T-cell (primary cell): ENCODE measurements at regions not wholly inside any gene's neighbourhood (a gene's known extent, or its start where the extent isn't known, plus 50 kb on each side); places are given as distances from the start of the nearest gene placed in this dataset.

Source experiments
- ATAC-seq, 4 experiments: fragments of 200-7000 bp in 3 of 4; fragments of 150-1000 bp in 1 of 4; cut with Tn5 transposase; replicated peaks in 1 of 4; 1 replicate in 3 of 4; 2 replicates in 1 of 4; pipeline ENCODE4 v1.10.0; 2021; ENCODE audit warnings: moderate library complexity in 3 of 4, mild to moderate bottlenecking in 2 of 4, moderate number of reproducible peaks in 1 of 4
- CTCF ChIA-PET, 2 donors: fragments of 300-600 bp; sonication (Branson Sonifier 250); formaldehyde crosslinking; loops; one replicate each; lab custom pipeline; 2022; ENCODE audit warnings: antibody characterized with exemption in 2 of 2; lab: Charles Lee
- POLR2A ChIA-PET, 2 donors: fragments of 300-600 bp; sonication (Branson Sonifier 250); formaldehyde crosslinking; loops; one replicate each; lab custom pipeline; 2022; ENCODE audit warnings: antibody characterized with exemption in 2 of 2; lab: Charles Lee
- DNase-seq, 35 experiments: peaks; one replicate each; pipeline versions ENCODE4 v3.0.0 to v3.0.0-alpha.2; 2013 to 2023
- H3K27ac ChIP-seq: one replicate; pipeline ENCODE4 v1.5.1; 2013; ENCODE audit warnings: low read length
- H3K27me3 ChIP-seq, 2 experiments: replicated peaks in 1 of 2; 1 replicate in 1 of 2; 2 replicates in 1 of 2; pipeline versions ENCODE4 v1.6.1 to v1.7.0; 2013; ENCODE audit warnings: low read length in 1 of 2, mixed read lengths in 1 of 2; ENCODE audit not compliant: control insufficient read depth in 2 of 2, insufficient read depth in 2 of 2; ENCODE audit errors: extremely low read depth in 1 of 2
- H3K36me3 ChIP-seq, 2 donors: 1 replicate in 1 of 2; 2 replicates in 1 of 2; pipeline versions ENCODE4 v1.6.1 to v1.7.0; 2013; ENCODE audit warnings: low read length in 1 of 2; ENCODE audit not compliant: control insufficient read depth in 2 of 2, insufficient read depth in 1 of 2; ENCODE audit errors: extremely low read depth in 1 of 2
- H3K4me1 ChIP-seq, 2 experiments: 1 replicate in 1 of 2; 2 replicates in 1 of 2; pipeline versions ENCODE4 v1.6.1 to v1.7.0; 2013; ENCODE audit warnings: low read length in 2 of 2, mixed read lengths in 1 of 2; ENCODE audit not compliant: insufficient read depth in 2 of 2, control insufficient read depth in 1 of 2; ENCODE audit errors: extremely low read depth in 1 of 2
- H3K4me3 ChIP-seq, 2 donors: 1 replicate in 1 of 2; 2 replicates in 1 of 2; pipeline versions ENCODE4 v1.5.1 to v1.7.0; 2013; ENCODE audit warnings: mild to moderate bottlenecking in 2 of 2, low read length in 1 of 2, moderate library complexity in 1 of 2; ENCODE audit not compliant: control insufficient read depth in 1 of 2; ENCODE audit errors: extremely low read depth in 1 of 2
- H3K9me3 ChIP-seq: 2 replicates; pipeline ENCODE4 v1.7.0; 2013
- H3K27ac Mint-ChIP-seq, 2 donors: one replicate each; pipeline ENCODE4 v1.8.0; 2020 to 2021; ENCODE audit warnings: mild to moderate bottlenecking in 2 of 2, mixed read lengths in 2 of 2
- H3K27me3 Mint-ChIP-seq, 2 donors: one replicate each; pipeline ENCODE4 v1.8.0; 2021 to 2022; ENCODE audit warnings: mixed read lengths in 2 of 2
- H3K36me3 Mint-ChIP-seq: one replicate; pipeline ENCODE4 v1.8.0; 2021; ENCODE audit warnings: mixed read lengths
- H3K4me1 Mint-ChIP-seq, 3 donors: one replicate each; pipeline ENCODE4 v1.8.0; 2020 to 2022; ENCODE audit warnings: mixed read lengths in 3 of 3, mild to moderate bottlenecking in 1 of 3
- H3K4me3 Mint-ChIP-seq, 3 donors: one replicate each; pipeline ENCODE4 v1.8.0; 2020 to 2022; ENCODE audit warnings: mild to moderate bottlenecking in 3 of 3, mixed read lengths in 3 of 3, moderate library complexity in 3 of 3
- H3K9me3 Mint-ChIP-seq, 3 donors: one replicate each; pipeline ENCODE4 v1.8.0; 2020 to 2022; ENCODE audit warnings: mixed read lengths in 3 of 3
- WGBS: methylation state at CpG from one replicate; pipeline ENCODE4 v1.1.5; 2013; ENCODE audit warnings: missing lambda C conversion rate; ENCODE audit not compliant: insufficient coverage; 5-methylcytosine and 5-hydroxymethylcytosine counted together

GRCh38 chr10:109264004-109264403 is 659.3 kb downstream of the XPNPEP1 start:
- H3K36me3 ChIP-seq = no peaks in the 10 kb centered on the region
- Mint-ChIP-seq H3K4me1 (no peaks in the 10 kb centered on the region), H3K4me3 (no peak overlapping the region), H3K36me3 (no peaks in the 10 kb centered on the region), H3K27ac (no peak overlapping the region), H3K27me3 (no peaks in the 10 kb centered on the region), H3K9me3 (peaks cover 7 to 18% (median 9%) of the 10 kb centered on the region in 3 donors)
- no peak overlapping the region for H3K4me3 ChIP-seq
- no peaks in the 10 kb centered on the region for H3K9me3 ChIP-seq
- ATAC-seq (no peak), DNase-seq (no peak)
- ChIA-PET CTCF (no interaction called here), POLR2A (no interaction called here)
- 83% methylated on average over 1 of the region's 3 CpGs for WGBS
- no peaks in the 10 kb centered on the region for H3K4me1 ChIP-seq
- H3K27ac ChIP-seq = no peak overlapping the region
- H3K27me3 ChIP-seq = no peaks in the 10 kb centered on the region

- ChIA-PET CTCF (no interaction called here), POLR2A (no interaction called here)
- Mint-ChIP-seq H3K4me3 (no peak overlapping the region), H3K27me3 (no peaks in the 10 kb centered on the region), H3K36me3 (no peaks in the 10 kb centered on the region), H3K4me1 (no peaks in the 10 kb centered on the region), H3K9me3 (peaks cover 3 to 12% (median 9%) of the 10 kb centered on the region in 3 donors), H3K27ac (no peak overlapping the region)
- Histone ChIP-seq H3K4me1 (no peaks in the 10 kb centered on the region), H3K9me3 (no peaks in the 10 kb centered on the region), H3K27ac (no peak overlapping the region), H3K36me3 (no peaks in the 10 kb centered on the region), H3K27me3 (no peaks in the 10 kb centered on the region), H3K4me3 (no peak overlapping the region)
- DNase-seq = no peak
- no peak for ATAC-seq
- 60% methylated on average over 1 of the region's 2 CpGs for WGBS
Observed at GRCh38 chr10:109261231-109261630, 662.1 kb downstream of the XPNPEP1 start.

DNA sequence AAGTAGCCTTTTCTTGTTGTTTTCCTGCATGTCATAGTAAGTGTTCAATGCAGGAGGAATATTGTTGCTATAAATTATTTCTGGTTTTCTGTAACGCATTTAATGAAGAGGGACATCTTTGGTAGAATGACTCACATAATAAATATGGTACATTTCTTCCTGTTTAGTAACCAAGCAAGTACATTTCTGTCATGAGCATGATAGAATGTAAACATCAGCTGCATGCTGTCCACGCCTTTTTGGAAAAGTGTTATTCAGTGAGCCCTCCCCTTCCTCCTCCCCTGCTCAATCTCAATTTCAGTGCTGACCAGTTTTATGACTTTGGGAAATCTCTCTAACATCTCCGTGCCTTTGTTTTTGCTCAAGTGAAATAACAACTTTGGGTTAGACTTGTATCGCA is 664.0 kb downstream of the XPNPEP1 start:
- Histone ChIP-seq H3K27me3 (no peaks in the 10 kb centered on the region), H3K4me1 (no peaks in the 10 kb centered on the region), H3K27ac (no peak overlapping the region), H3K9me3 (no peaks in the 10 kb centered on the region), H3K4me3 (no peak overlapping the region), H3K36me3 (no peaks in the 10 kb centered on the region)
- WGBS = 81% methylated on average over 3 of the region's 4 CpGs
- ChIA-PET CTCF (no interaction called here), POLR2A (no interaction called here)
- H3K4me3 Mint-ChIP-seq = no peak overlapping the region
- DNase-seq = no peak
- no peaks in the 10 kb centered on the region for H3K4me1 Mint-ChIP-seq
- H3K27ac Mint-ChIP-seq = no peak overlapping the region
- no peak for ATAC-seq
- H3K9me3 Mint-ChIP-seq = peaks cover 0 to 9% (median 6%) of the 10 kb centered on the region in 3 donors
- H3K27me3 Mint-ChIP-seq = no peaks in the 10 kb centered on the region
- no peaks in the 10 kb centered on the region for H3K36me3 Mint-ChIP-seq

GRCh38 chr10:109253306-109253705 is 670.0 kb downstream of the XPNPEP1 start:
- no peaks in the 10 kb centered on the region for H3K4me1 ChIP-seq
- WGBS = no CpG with 5 or more reads among the region's 3 CpGs
- H3K27ac ChIP-seq = no peak overlapping the region
- CTCF ChIA-PET = no interaction called here
- H3K36me3 Mint-ChIP-seq = no peaks in the 10 kb centered on the region
- no peak overlapping the region for H3K4me3 Mint-ChIP-seq
- no peak overlapping the region for H3K27ac Mint-ChIP-seq
- H3K4me3 ChIP-seq = no peak overlapping the region
- H3K9me3 ChIP-seq = no peaks in the 10 kb centered on the region
- no peaks in the 10 kb centered on the region for H3K4me1 Mint-ChIP-seq
- H3K27me3 Mint-ChIP-seq = no peaks in the 10 kb centered on the region
- POLR2A ChIA-PET = no interaction called here
- peaks cover 0 to 3% (median 0%) of the 10 kb centered on the region in 3 donors for H3K9me3 Mint-ChIP-seq
- no peaks in the 10 kb centered on the region for H3K36me3 ChIP-seq
- ATAC-seq = no peak
- no peaks in the 10 kb centered on the region for H3K27me3 ChIP-seq
- no peak for DNase-seq

GRCh38 chr10:109250152-109250551 is 673.2 kb downstream of the XPNPEP1 start:
- H3K27me3 Mint-ChIP-seq = no peaks in the 10 kb centered on the region
- no peak overlapping the region for H3K4me3 ChIP-seq
- DNase-seq (no peak), ATAC-seq (no peak)
- H3K36me3 ChIP-seq = no peaks in the 10 kb centered on the region
- H3K4me3 Mint-ChIP-seq = no peak overlapping the region
- peaks cover 0 to 11% (median 5%) of the 10 kb centered on the region in 3 donors for H3K9me3 Mint-ChIP-seq
- ChIA-PET CTCF (no interaction called here), POLR2A (no interaction called here)
- H3K36me3 Mint-ChIP-seq = no peaks in the 10 kb centered on the region
- no peaks in the 10 kb centered on the region for H3K27me3 ChIP-seq
- H3K4me1 Mint-ChIP-seq = no peaks in the 10 kb centered on the region
- no peaks in the 10 kb centered on the region for H3K9me3 ChIP-seq
- H3K4me1 ChIP-seq = no peaks in the 10 kb centered on the region
- 100% methylated on average over 1 of the region's 4 CpGs for WGBS
- H3K27ac ChIP-seq = no peak overlapping the region
- no peak overlapping the region for H3K27ac Mint-ChIP-seq

- H3K4me1 ChIP-seq = no peaks in the 10 kb centered on the region
- H3K27ac ChIP-seq = no peak overlapping the region
- POLR2A ChIA-PET = no interaction called here
- no peak overlapping the region for H3K4me3 Mint-ChIP-seq
- no peak overlapping the region for H3K27ac Mint-ChIP-seq
- ATAC-seq (no peak), DNase-seq (no peak)
- H3K9me3 Mint-ChIP-seq = peaks cover 4 to 11% (median 8%) of the 10 kb centered on the region in 3 donors
- no peaks in the 10 kb centered on the region for H3K9me3 ChIP-seq
- no peaks in the 10 kb centered on the region for H3K36me3 ChIP-seq
- no peaks in the 10 kb centered on the region for H3K4me1 Mint-ChIP-seq
- CTCF ChIA-PET = interaction anchor here in 1 of 2 donors (0.6 kb wide), 1 partner anchor 18 kb away, joined by 3 read pairs; no protein-coding TSS in a partner anchor
- H3K36me3 Mint-ChIP-seq = no peaks in the 10 kb centered on the region
- no peaks in the 10 kb centered on the region for H3K27me3 ChIP-seq
- no CpG with 5 or more reads among the region's 1 CpG for WGBS
- H3K27me3 Mint-ChIP-seq = no peaks in the 10 kb centered on the region
- H3K4me3 ChIP-seq = no peak overlapping the region
Observed at GRCh38 chr10:109247814-109248213, 675.5 kb downstream of the XPNPEP1 start.

DNA sequence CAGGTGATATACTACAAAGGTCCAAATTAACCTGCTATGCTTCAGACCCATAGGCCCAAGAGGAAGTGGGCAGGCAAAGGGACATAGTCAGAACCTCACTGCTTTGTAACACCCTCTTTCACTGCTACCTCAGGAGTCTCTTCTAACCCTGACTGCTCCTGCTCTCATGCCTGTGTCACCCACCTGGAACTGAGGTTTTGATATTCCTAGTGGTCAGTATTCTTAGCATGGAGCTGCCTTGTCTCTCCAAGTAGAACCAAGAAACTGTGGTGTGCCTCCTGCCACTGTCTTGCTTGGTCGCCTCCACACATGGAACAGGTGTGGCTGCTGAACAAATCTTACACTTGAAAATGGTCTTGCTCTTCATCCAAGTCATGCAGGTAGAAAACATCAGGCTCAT is 677.5 kb downstream of the XPNPEP1 start:
- 78% methylated on average over 1 of the region's 1 CpG for WGBS
- CTCF ChIA-PET = no interaction called here
- no peaks in the 10 kb centered on the region for H3K4me1 Mint-ChIP-seq
- POLR2A ChIA-PET = no interaction called here
- ATAC-seq = no peak
- H3K36me3 Mint-ChIP-seq = no peaks in the 10 kb centered on the region
- Histone ChIP-seq H3K27me3 (no peaks in the 10 kb centered on the region), H3K4me1 (no peaks in the 10 kb centered on the region), H3K27ac (no peak overlapping the region), H3K9me3 (no peaks in the 10 kb centered on the region), H3K4me3 (no peak overlapping the region), H3K36me3 (no peaks in the 10 kb centered on the region)
- no peak overlapping the region for H3K27ac Mint-ChIP-seq
- H3K27me3 Mint-ChIP-seq = no peaks in the 10 kb centered on the region
- H3K9me3 Mint-ChIP-seq = peaks cover 4 to 11% (median 8%) of the 10 kb centered on the region in 3 donors
- DNase-seq = no peak
- no peak overlapping the region for H3K4me3 Mint-ChIP-seq
